IMR-90 (cell line): ENCODE measurements at regions not wholly inside any gene's neighbourhood (a gene's known extent, or its start where the extent isn't known, plus 50 kb on each side); places are given as distances from the start of the nearest gene placed in this dataset.

Experiments
- ATAC-seq: fragments of 200-7000 bp; cut with Tn5 transposase; 2 replicates; pipeline ENCODE4 v1.9.1; 2020; ENCODE audit warnings: low read depth, mild to moderate bottlenecking, moderate library complexity
- BruUV-seq: library from RNA; stranded (reverse); fragments of 400-500 nt; replicated peaks from 2 replicates; lab custom pipeline; 2021; lab: Mats Ljungman, UMichigan
- CTCF ChIA-PET: fragments of 300-600 bp; formaldehyde crosslinking; extraction: SDS; loops from one replicate; lab custom pipeline; 2021; ENCODE audit warnings: antibody characterized with exemption; lab: Yijun Ruan, JAX
- POLR2A ChIA-PET: fragments of 300-600 bp; sonication (Branson Sonifier 250); formaldehyde crosslinking; loops from one replicate; lab custom pipeline; 2022; ENCODE audit warnings: antibody characterized with exemption; ENCODE audit not compliant: unreplicated experiment; lab: Charles Lee
- DNase-seq: peaks from one replicate; pipeline ENCODE4 v3.0.0; 2013
- H2AFZ ChIP-seq: replicated peaks from 2 replicates; pipeline ENCODE3; 2013; ENCODE audit warnings: low read length, mild to moderate bottlenecking; ENCODE audit not compliant: poor library complexity
- H2AK5ac ChIP-seq: 2 replicates; pipeline ENCODE4 v1.6.1; 2013; ENCODE audit warnings: low read depth, low read length, inconsistent platforms
- H2AK9ac ChIP-seq: replicated peaks from 2 replicates; pipeline ENCODE3; 2013; ENCODE audit warnings: mild to moderate bottlenecking, low read depth, low read length, moderate library complexity; ENCODE audit not compliant: poor library complexity
- H2BK120ac ChIP-seq: 2 replicates; pipeline ENCODE4 v1.6.1; 2013; ENCODE audit warnings: low read depth, low read length, inconsistent platforms
- H2BK15ac ChIP-seq: 3 replicates; pipeline ENCODE4 v1.6.1; 2013; ENCODE audit warnings: low read depth, low read length, inconsistent platforms
- H2BK20ac ChIP-seq: 2 replicates; pipeline ENCODE4 v1.6.1; 2013; ENCODE audit warnings: low read depth, mild to moderate bottlenecking, inconsistent platforms, low read length, moderate library complexity
- H2BK5ac ChIP-seq: 2 replicates; pipeline ENCODE4 v1.6.1; 2013; ENCODE audit warnings: mild to moderate bottlenecking, low read depth, low read length, inconsistent platforms; ENCODE audit not compliant: poor library complexity, severe bottlenecking
- H3K14ac ChIP-seq: replicated peaks from 2 replicates; pipeline ENCODE4 v1.6.1; 2013; ENCODE audit warnings: low read depth, low read length, inconsistent platforms
- H3K18ac ChIP-seq: 2 replicates; pipeline ENCODE4 v1.6.1; 2013; ENCODE audit warnings: low read depth, low read length, control low read depth
- H3K23ac ChIP-seq: 2 replicates; pipeline ENCODE4 v1.6.1; 2013; ENCODE audit warnings: low read depth, low read length, inconsistent platforms
- H3K27ac ChIP-seq: 2 replicates; pipeline ENCODE4 v1.5.1; 2013; ENCODE audit warnings: mild to moderate bottlenecking, control low read depth, low read length; ENCODE audit not compliant: insufficient read depth
- H3K27me3 ChIP-seq: 2 replicates; pipeline ENCODE4 v1.6.1; 2013; ENCODE audit warnings: low read length; ENCODE audit not compliant: control insufficient read depth, insufficient read depth
- H3K36me3 ChIP-seq: 2 replicates; pipeline ENCODE4 v1.6.1; 2013; ENCODE audit warnings: low read length, mixed read lengths; ENCODE audit not compliant: control insufficient read depth, insufficient read depth
- H3K4ac ChIP-seq: 2 replicates; pipeline ENCODE4 v1.6.1; 2013; ENCODE audit warnings: low read depth, low read length, inconsistent platforms
- H3K4me1 ChIP-seq: 2 replicates; pipeline ENCODE4 v1.6.1; 2013; ENCODE audit warnings: low read length, mixed read lengths; ENCODE audit not compliant: control insufficient read depth, insufficient read depth
- H3K4me2 ChIP-seq: 2 replicates; pipeline ENCODE4 v1.6.1; 2013; ENCODE audit warnings: low read depth, mild to moderate bottlenecking, control low read depth, low read length, moderate library complexity
- H3K4me3 ChIP-seq: 2 replicates; pipeline ENCODE4 v1.5.1; 2013; ENCODE audit warnings: low read depth, mild to moderate bottlenecking, control low read depth, low read length, moderate library complexity; ENCODE audit not compliant: insufficient read depth
- H3K56ac ChIP-seq: 2 replicates; pipeline ENCODE4 v1.6.1; 2013; ENCODE audit warnings: low read length, inconsistent platforms; ENCODE audit not compliant: insufficient read depth; ENCODE audit errors: extremely low read depth
- H3K79me1 ChIP-seq, 2 experiments: 2 replicates each; pipeline ENCODE4 v1.6.1; 2013; ENCODE audit warnings: low read length in 2 of 2, inconsistent platforms in 1 of 2, low read depth in 1 of 2
- H3K9ac ChIP-seq: 2 replicates; pipeline ENCODE4 v1.6.1; 2013; ENCODE audit warnings: low read depth, low read length, control low read depth
- H3K9me1 ChIP-seq: 2 replicates; pipeline ENCODE4 v1.6.1; 2013; ENCODE audit warnings: low read length, inconsistent platforms; ENCODE audit not compliant: insufficient read depth
- H3K9me3 ChIP-seq: 2 replicates; pipeline ENCODE4 v1.6.1; 2013; ENCODE audit warnings: low read length; ENCODE audit not compliant: control insufficient read depth, insufficient read depth
- H4K20me1 ChIP-seq: 2 replicates; pipeline ENCODE4 v1.6.1; 2013; ENCODE audit warnings: low read length, inconsistent platforms; ENCODE audit not compliant: insufficient read depth
- H4K5ac ChIP-seq: 2 replicates; pipeline ENCODE4 v1.6.1; 2013; ENCODE audit warnings: mild to moderate bottlenecking, low read depth, low read length, control low read depth
- H4K8ac ChIP-seq, 2 experiments: 2 replicates each; pipeline ENCODE4 v1.6.1; 2013; ENCODE audit warnings: low read depth in 2 of 2, low read length in 2 of 2, control low read depth in 1 of 2, inconsistent platforms in 1 of 2
- H4K91ac ChIP-seq: 2 replicates; pipeline ENCODE4 v1.6.1; 2013; ENCODE audit warnings: low read depth, low read length, inconsistent platforms; ENCODE audit not compliant: insufficient read depth
- BHLHE40 ChIP-seq: fragments of 150-350 bp; IDR thresholded peaks from 2 replicates; pipeline ENCODE4 v1.6.1; 2016; ENCODE audit warnings: mild to moderate bottlenecking, low read depth, low read length
- CEBPB ChIP-seq: IDR thresholded peaks from 2 replicates; pipeline ENCODE4 v1.6.1; 2012; ENCODE audit warnings: low read depth, low read length, improper control_type of control experiment
- CHD1 ChIP-seq: IDR thresholded peaks from 2 replicates; pipeline ENCODE4 v1.6.1; 2012; ENCODE audit warnings: low read depth, low read length, improper control_type of control experiment
- FOS ChIP-seq: fragments of 150-350 bp; IDR thresholded peaks from 2 replicates; pipeline ENCODE4 v1.6.1; 2016; ENCODE audit warnings: low read depth, low read length
- MAFK ChIP-seq: IDR thresholded peaks from 2 replicates; pipeline ENCODE4 v1.6.1; 2012; ENCODE audit warnings: low read depth, low read length, improper control_type of control experiment
- MXI1 ChIP-seq: IDR thresholded peaks from 2 replicates; pipeline ENCODE4 v1.6.1; 2012; ENCODE audit warnings: low read depth, mild to moderate bottlenecking, low read length, moderate library complexity, borderline replicate concordance
- NFE2L2 ChIP-seq: fragments of 150-350 bp; IDR thresholded peaks from 2 replicates; pipeline ENCODE4 v1.6.1; 2016; ENCODE audit warnings: low read depth, mild to moderate bottlenecking, low read length
- POLR2A ChIP-seq: IDR thresholded peaks from 2 replicates; pipeline ENCODE4 v1.6.1; 2012; ENCODE audit warnings: mild to moderate bottlenecking, low read depth, low read length
- RAD21 ChIP-seq: IDR thresholded peaks from 2 replicates; pipeline ENCODE4 v1.6.1; 2012; ENCODE audit warnings: low read length, improper control_type of control experiment
- RCOR1 ChIP-seq: IDR thresholded peaks from 2 replicates; pipeline ENCODE4 v1.6.1; 2012; ENCODE audit warnings: mild to moderate bottlenecking, low read length, improper control_type of control experiment; ENCODE audit not compliant: insufficient replicate concordance
- RFX5 ChIP-seq: IDR thresholded peaks from 2 replicates; pipeline ENCODE4 v1.8.0; 2012; ENCODE audit warnings: low read depth, mild to moderate bottlenecking, low read length, moderate library complexity
- SMC3 ChIP-seq: fragments of 150-350 bp; IDR thresholded peaks from 2 replicates; pipeline ENCODE4 v1.6.1; 2016; ENCODE audit warnings: low read depth, mild to moderate bottlenecking, antibody characterized with exemption, low read length, moderate library complexity
- WGBS, 2 experiments: methylation state at CpG; one replicate each; pipeline versions ENCODE4 v1.1.5 to v1.1.7; 2013; ENCODE audit warnings: missing lambda C conversion rate in 2 of 2; ENCODE audit not compliant: insufficient read length in 1 of 2; ENCODE audit errors: extremely low coverage in 2 of 2; 5-methylcytosine and 5-hydroxymethylcytosine counted together
- dilution Hi-C: fragments of 300-500 bp; cut with HindIII; formaldehyde crosslinking; loops from one replicate; pipeline ENCODE4 v1.14.3; 2018; ENCODE audit warnings: low sequenced_read_pairs; ENCODE audit not compliant: unreplicated experiment
- in situ Hi-C: fragments of 300-500 bp; cut with MboI; formaldehyde crosslinking; loops from 3 replicates; pipeline ENCODE4 v1.14.3; 2019; ENCODE audit warnings: low sequenced_read_pairs, inconsistent platforms, mixed read lengths
- intact Hi-C: fragments of 100-400 bp; cut with micrococcal nuclease; formaldehyde crosslinking; loops from 2 replicates; pipeline ENCODE4 v1.10.0; 2022
- TF ChIP-seq, protein P1 (sequence below): fragments of 150-350 bp; IDR thresholded peaks from 2 replicates; pipeline ENCODE4 v1.6.1; 2016; ENCODE audit warnings: low read depth, mild to moderate bottlenecking, low read length, moderate library complexity, borderline replicate concordance

DNA sequence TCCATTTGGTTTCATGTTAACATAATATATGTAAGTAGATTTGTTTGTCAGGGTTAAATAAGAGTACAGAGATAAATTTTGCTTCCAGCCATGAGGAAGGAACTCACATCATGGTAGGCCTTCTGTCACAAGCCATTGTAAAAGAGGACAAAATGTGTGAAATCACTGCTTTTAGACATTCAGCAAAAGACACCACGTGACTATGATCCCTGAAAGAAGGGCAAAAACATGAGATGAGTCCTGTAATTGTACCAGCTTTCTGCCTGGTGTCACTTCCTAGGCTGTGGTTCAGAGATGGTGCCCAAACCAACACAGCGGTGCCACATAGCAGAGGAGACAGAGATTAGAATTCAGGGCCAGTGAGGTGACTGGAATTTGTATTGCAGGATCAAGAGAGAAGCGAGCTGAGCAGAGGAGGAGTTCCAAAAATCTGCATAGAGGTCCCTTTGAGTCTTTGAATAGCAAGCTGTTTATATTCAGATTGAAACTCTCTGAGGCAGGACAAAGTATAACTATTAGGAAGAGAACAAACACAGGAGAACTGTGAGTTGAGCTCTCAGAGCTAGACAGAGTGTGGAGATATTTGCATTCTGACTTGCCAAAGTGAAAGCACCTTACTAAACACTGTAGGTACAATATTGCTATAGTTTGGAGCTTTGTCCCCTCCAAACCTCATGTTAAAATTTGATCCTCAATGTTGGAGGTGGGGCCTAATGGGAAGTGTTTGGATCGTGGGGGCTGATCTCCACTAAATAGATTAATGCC, 52.6 kb upstream of the PDE7B start:
- no peak overlapping the region for H3K9ac ChIP-seq
- no peak overlapping the region for H3K23ac ChIP-seq
- H2BK120ac ChIP-seq = no peak overlapping the region
- H3K4me3 ChIP-seq = no peak overlapping the region
- intact Hi-C loops (no loop called here), dilution Hi-C loops (no loop called here), in situ Hi-C loops (no loop called here)
- no peak overlapping the region for H2AK9ac ChIP-seq
- H3K14ac ChIP-seq = 0 out of 2 replicates have a peak overlapping the region, but pooled peaks have one; percentile 5
- no peak for DNase-seq
- H4K20me1 ChIP-seq = no peaks in the 10 kb centered on the region
- H3K79me1 ChIP-seq = no peaks in the 10 kb centered on the region
- ChIA-PET CTCF (no interaction called here), POLR2A (no interaction called here)
- peak overlapping the region; percentile 76 for H2AFZ ChIP-seq
- no peak overlapping the region for H3K27ac ChIP-seq
- H3K18ac ChIP-seq = no peak overlapping the region
- no peaks in the 10 kb centered on the region for H3K36me3 ChIP-seq
- H2BK20ac ChIP-seq = no peak overlapping the region
- no peak overlapping the region for H3K4me2 ChIP-seq
- WGBS, 2 experiments = 89% methylated on average over 2 of the region's 4 CpGs; no CpG with 5 or more reads in 1 of the 2 experiments
- H2AK5ac ChIP-seq = no peak overlapping the region
- ATAC-seq = no peak
- H3K9me1 ChIP-seq = no peaks in the 10 kb centered on the region; the same call in 1 of the 2 replicates
- no peak overlapping the region for H4K91ac ChIP-seq
- no peak overlapping the region for H4K5ac ChIP-seq
- H4K8ac ChIP-seq = no peak overlapping the region
- no peaks in the 10 kb centered on the region for H3K4me1 ChIP-seq
- BruUV-seq = no TSS peak
- no peak for TF ChIP-seq CEBPB
- TF ChIP-seq, protein P1, sequence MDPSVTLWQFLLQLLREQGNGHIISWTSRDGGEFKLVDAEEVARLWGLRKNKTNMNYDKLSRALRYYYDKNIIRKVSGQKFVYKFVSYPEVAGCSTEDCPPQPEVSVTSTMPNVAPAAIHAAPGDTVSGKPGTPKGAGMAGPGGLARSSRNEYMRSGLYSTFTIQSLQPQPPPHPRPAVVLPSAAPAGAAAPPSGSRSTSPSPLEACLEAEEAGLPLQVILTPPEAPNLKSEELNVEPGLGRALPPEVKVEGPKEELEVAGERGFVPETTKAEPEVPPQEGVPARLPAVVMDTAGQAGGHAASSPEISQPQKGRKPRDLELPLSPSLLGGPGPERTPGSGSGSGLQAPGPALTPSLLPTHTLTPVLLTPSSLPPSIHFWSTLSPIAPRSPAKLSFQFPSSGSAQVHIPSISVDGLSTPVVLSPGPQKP = no peak
- no peak for TF ChIP-seq MXI1
- no peak for TF ChIP-seq NFE2L2
- TF ChIP-seq RCOR1 = no peak
- no peak for TF ChIP-seq SMC3
- no peak for TF ChIP-seq MAFK
- no peak for TF ChIP-seq CHD1
- no peak for TF ChIP-seq RAD21
- no peak for TF ChIP-seq POLR2A
- no peak for TF ChIP-seq FOS
- TF ChIP-seq BHLHE40 = no peak
- TF ChIP-seq RFX5 = no peak
- H3K4ac ChIP-seq = no peak overlapping the region
- no peaks in the 10 kb centered on the region for H3K9me3 ChIP-seq
- H3K56ac ChIP-seq = no peak overlapping the region
- no peaks in the 10 kb centered on the region for H3K27me3 ChIP-seq
- no peak overlapping the region for H2BK15ac ChIP-seq
- no peak overlapping the region for H2BK5ac ChIP-seq
